Peyer's patch (tissue), 4 donors: ENCODE measurements at regions not wholly inside any gene's neighbourhood (a gene's known extent, or its start where the extent isn't known, plus 50 kb on each side); places are given as distances from the start of the nearest gene placed in this dataset.

Source experiments
- DNase-seq, 3 donors: peaks; one replicate each; pipeline ENCODE4 v3.0.0-alpha.2; 2017 to 2019
- H3K27ac ChIP-seq, 4 donors: fragments of 200-600 bp; sonication (generic); one replicate each; pipeline ENCODE4 v1.5.1; 2016 to 2019
- H3K27me3 ChIP-seq, 2 donors: fragments of 200-600 bp; sonication (generic); one replicate each; pipeline ENCODE4 v1.5.1; 2019
- H3K36me3 ChIP-seq, 3 donors: fragments of 200-600 bp; sonication (generic); one replicate each; pipeline ENCODE4 v1.5.1; 2016 to 2019
- H3K4me1 ChIP-seq, 4 donors: fragments of 200-600 bp; sonication (generic); one replicate each; pipeline ENCODE4 v1.5.1; 2016 to 2019
- H3K4me3 ChIP-seq, 4 donors: fragments of 200-600 bp; sonication (generic); 1 replicate in 3 of 4; 2 replicates in 1 of 4; pipeline ENCODE4 v1.5.1; 2016 to 2019; ENCODE audit warnings: mild to moderate bottlenecking in 1 of 4
- H3K9me3 ChIP-seq, 4 donors: fragments of 200-600 bp; sonication (generic); one replicate each; pipeline ENCODE4 v1.5.1; 2016 to 2019; ENCODE audit warnings: mild to moderate bottlenecking in 1 of 4
- POLR2A ChIP-seq, 2 donors: fragments of 450-650 bp; IDR thresholded peaks; one replicate each; pipeline ENCODE4 v1.5.1; 2017; ENCODE audit warnings: antibody characterized with exemption in 2 of 2, mild to moderate bottlenecking in 2 of 2, moderate library complexity in 2 of 2
- TF ChIP-seq, protein P1 (sequence below), 6 experiments: fragments of 450-650 bp in 4 of 6; fragments of 200-600 bp in 2 of 6; sonication (generic) in 1 of 6; IDR thresholded peaks; one replicate each; pipeline ENCODE4 v1.5.1; 2017 to 2019; ENCODE audit warnings: antibody characterized with exemption in 6 of 6, mild to moderate bottlenecking in 3 of 6, moderate library complexity in 1 of 6

DNA sequence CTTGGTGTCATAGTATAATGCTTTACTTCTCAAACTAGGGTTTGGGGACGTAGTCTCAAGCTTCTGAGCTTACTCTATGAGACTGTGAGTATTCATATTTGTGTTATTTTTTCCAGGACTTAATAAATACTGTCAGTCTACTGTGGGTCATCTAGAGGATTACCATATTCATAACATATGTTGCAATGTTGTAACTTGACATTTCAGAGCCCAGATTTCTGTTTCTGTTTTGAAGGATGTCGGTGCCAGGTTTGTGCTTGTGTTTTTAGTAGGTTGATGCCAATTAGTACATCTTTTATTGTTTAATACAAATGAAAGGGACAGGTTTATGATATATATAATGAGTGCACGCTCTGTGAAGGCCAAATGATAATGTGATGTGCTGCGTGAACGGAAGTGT lies 69.6 kb downstream of the SPANXN4 start:
- DNase-seq = no peak
- Histone ChIP-seq H3K4me3 (no peak overlapping the region), H3K9me3 (no peaks in the 10 kb centered on the region), H3K27ac (no peak overlapping the region), H3K36me3 (no peaks in the 10 kb centered on the region), H3K27me3 (no peaks in the 10 kb centered on the region), H3K4me1 (no peaks in the 10 kb centered on the region)
- TF ChIP-seq, protein P1, sequence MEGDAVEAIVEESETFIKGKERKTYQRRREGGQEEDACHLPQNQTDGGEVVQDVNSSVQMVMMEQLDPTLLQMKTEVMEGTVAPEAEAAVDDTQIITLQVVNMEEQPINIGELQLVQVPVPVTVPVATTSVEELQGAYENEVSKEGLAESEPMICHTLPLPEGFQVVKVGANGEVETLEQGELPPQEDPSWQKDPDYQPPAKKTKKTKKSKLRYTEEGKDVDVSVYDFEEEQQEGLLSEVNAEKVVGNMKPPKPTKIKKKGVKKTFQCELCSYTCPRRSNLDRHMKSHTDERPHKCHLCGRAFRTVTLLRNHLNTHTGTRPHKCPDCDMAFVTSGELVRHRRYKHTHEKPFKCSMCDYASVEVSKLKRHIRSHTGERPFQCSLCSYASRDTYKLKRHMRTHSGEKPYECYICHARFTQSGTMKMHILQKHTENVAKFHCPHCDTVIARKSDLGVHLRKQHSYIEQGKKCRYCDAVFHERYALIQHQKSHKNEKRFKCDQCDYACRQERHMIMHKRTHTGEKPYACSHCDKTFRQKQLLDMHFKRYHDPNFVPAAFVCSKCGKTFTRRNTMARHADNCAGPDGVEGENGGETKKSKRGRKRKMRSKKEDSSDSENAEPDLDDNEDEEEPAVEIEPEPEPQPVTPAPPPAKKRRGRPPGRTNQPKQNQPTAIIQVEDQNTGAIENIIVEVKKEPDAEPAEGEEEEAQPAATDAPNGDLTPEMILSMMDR (IDR thresholded peaks at IDR 0.05) = no peak
- TF ChIP-seq POLR2A (IDR thresholded peaks at IDR 0.05) = no peak

DNA sequence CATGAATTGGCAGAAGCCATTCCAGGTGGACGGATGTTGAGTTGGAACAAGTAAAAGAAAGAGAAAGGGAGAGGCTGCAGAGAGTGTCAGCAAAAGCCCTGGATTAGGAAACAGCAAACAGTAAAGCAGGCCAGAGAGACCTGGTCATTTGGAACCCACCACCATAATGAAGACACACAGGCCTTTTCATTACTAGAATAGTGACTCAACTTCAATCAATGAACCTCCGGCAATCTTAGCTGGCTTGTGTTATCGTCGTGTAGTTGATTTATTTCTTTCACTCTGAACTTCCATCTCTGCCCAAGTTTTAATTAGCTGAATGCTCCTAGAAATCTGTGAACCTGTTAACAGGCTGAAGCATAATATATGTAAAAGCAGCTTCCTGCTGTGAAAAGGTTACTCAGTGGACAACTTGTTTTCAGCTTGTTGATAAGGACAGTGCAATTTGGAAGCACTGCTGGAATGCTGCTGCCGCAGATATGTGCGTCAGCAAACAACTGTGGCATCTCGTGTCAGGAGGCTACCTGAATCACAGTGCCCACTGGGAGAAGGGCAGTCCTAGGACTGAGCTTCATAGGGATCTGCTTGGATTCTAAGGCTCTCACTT lies 68.8 kb downstream of the SPANXN4 start:
- no peak overlapping the region for H3K4me3 ChIP-seq
- TF ChIP-seq POLR2A (IDR thresholded peaks at IDR 0.05) = no peak
- TF ChIP-seq, protein P1 (IDR thresholded peaks at IDR 0.05) = no peak
- no peak for DNase-seq
- no peaks in the 10 kb centered on the region for H3K9me3 ChIP-seq
- no peaks in the 10 kb centered on the region for H3K36me3 ChIP-seq
- H3K4me1 ChIP-seq = no peaks in the 10 kb centered on the region
- no peak overlapping the region for H3K27ac ChIP-seq
- H3K27me3 ChIP-seq = no peaks in the 10 kb centered on the region
